ENCODE measurements at regions not wholly inside any gene's neighbourhood (a gene's known extent, or its start where the extent isn't known, plus 50 kb on each side); places are given as distances from the start of the nearest gene placed in this dataset.

- DNase-seq (ENCODE audit: low read depth in 2 of 2): no peak
Measured at GRCh38 chr18:72692086-72692485, 147.9 kb upstream of the CBLN2 start.

GRCh38 chr18:72687736-72688135, 143.6 kb upstream of the CBLN2 start:
- no peak for DNase-seq (ENCODE audit: low read depth in 2 of 2)

- no peak for DNase-seq (ENCODE audit: low read depth in 2 of 2)
Measured at GRCh38 chr18:72675394-72675793, 131.3 kb upstream of the CBLN2 start.

DNA sequence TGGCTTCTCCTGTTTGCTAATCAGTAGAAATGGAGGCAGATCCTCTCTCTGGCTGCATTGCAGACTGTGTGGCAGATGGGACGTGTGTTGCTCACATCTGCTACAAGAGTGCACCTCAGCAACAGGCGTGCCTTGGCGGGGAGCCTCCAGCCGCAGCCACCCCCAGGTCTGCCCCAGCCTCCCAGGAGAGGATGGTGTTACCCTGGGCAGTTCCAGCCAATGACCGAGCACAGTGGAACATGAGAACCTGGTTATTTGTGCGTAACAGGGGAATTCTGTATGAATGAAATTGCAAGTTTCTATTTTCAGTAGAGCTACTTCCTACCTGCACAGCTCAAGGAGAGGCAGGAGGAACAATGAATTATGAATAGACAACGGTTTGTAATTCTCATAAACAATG, 130.6 kb upstream of the CBLN2 start:
- DNase-seq (ENCODE audit: low read depth in 2 of 2): no peak

DNA sequence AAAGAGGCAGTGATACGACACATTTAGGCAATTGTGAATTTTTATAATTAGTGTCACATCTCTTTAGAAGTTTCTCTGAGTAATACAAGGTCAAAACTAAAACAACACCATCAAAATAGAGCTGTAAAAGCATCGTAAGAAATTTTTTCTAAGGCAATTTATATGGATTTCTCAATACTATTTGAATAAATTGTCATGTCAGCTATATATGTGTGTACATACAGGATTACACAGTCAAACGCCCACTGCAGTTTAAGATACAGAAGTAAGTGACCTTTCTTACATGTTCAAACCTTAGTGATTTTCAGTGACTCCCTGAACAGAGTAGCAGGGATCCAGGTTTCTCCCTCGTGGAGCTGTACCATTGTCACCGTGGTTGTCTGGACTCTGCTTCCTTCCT, 129.1 kb upstream of the CBLN2 start:
- no peak for DNase-seq (ENCODE audit: low read depth in 2 of 2)

DNA sequence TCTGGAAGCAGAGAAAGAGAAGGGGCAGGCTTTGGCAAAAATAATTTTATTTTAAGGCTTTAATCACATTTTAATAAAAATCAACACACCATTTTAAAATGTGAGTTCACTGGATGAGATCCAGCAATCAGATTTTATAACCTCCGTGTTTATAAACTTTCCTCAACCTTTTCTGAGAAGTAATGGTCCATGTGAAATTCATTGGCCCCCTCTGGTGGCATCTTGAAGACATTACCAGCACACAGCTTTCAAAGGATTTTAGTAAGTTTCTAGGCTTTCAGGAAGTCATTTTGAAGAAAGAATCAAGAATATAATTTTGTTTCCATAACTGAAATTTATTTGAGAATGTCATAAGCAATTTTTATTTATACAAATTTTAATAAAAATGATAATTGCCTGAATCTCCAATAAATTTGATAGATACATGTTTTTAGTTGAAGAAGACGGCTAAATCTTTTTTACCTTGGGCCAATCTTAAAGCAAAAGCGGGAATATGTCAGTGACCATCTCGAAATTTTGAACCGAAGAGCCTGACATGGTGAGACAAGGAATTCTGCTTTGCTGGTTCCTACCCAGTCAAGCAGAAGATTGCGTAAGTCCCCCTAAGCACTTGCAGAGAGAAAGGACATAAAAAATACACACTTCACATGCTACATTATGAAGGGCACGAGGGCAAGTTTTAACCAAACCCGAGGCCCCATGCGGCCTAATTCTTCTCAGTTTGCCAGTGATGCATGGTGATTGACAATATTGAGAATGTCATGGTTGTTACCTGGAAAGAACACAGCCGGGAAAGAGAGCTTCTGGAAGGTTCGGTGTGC, 128.4 kb upstream of the CBLN2 start:
- DNase-seq (ENCODE audit: low read depth in 2 of 2): no peak

- no peak for DNase-seq (ENCODE audit: low read depth in 2 of 2)
Measured at GRCh38 chr18:72667932-72668331, 123.8 kb upstream of the CBLN2 start.

DNA sequence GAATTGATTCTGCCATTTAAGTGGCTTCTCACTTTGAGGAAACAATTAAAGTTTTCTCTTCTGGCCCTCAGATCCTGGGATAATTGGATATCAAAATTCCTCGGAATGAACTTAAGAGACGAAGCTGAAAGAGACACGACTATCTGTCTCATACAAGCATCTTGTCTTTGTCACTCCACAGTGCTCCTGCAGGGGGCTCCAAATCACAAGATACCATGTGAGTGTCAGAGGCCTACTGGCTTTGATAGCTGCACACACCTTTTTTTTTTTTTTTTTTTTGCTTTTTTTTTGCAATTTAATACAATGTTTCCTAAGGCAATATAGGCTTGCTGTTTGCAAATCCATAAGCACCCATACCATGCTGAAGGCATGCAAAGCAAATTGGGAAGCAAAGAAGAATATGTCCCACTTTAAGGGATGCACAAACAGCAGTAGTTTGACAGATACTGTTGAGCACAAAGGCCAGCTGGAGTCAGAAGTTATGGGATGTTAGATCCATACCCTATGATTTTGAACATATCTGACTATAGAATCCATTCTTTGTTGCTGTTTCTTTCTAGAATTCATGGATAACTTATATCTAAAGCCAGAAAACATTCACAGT, 109.0 kb upstream of the CBLN2 start:
- DNase-seq (ENCODE audit: low read depth in 2 of 2): peak; percentile 27 to 30

DNA sequence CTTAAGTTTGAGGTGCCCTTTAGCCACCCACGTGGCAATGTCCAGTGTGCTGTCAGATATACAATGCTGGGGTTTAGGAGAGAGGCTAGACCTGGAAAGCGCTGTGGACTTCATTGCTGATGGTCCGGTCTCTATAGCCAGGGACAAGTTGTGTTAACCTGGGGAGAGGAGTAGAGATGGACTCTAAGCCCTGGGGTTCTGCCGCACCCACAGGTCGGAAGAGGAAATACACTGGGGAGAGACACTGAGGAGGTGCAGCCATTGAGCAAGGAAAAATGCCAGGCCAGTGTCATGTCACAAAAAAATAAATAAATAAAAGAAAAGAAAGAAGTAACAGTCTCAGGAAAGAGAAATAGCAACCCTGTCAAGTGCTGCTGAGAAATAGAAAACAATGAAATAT, 106.9 kb upstream of the CBLN2 start:
- DNase-seq (ENCODE audit: low read depth in 2 of 2): no peak

DNA sequence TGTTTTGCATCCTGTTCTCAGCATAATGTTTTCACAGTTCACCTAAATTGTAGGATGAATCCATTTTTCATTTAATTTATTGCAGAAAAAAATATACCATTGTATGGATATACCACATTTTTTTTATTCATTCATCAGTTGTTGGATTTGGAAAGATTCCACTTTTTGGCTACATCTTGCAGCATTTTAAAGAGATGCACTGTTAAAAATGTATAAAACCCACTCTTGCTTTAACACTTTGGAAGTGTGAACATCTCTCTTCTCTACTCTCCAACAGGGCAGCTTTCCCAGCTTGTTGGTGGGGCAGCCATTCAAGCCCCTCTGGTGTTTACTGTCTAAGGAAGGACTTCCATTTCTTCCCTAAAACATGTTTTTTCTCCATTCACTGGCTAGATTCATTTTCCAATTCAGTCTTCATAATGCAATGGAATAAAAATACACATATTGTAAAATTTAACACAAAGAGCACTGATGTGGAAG, 104.4 kb upstream of the CBLN2 start:
- no peak for DNase-seq (ENCODE audit: low read depth in 2 of 2)

GRCh38 chr18:72648079-72648478, 103.9 kb upstream of the CBLN2 start:
- no peak for DNase-seq (ENCODE audit: low read depth in 2 of 2)

DNA sequence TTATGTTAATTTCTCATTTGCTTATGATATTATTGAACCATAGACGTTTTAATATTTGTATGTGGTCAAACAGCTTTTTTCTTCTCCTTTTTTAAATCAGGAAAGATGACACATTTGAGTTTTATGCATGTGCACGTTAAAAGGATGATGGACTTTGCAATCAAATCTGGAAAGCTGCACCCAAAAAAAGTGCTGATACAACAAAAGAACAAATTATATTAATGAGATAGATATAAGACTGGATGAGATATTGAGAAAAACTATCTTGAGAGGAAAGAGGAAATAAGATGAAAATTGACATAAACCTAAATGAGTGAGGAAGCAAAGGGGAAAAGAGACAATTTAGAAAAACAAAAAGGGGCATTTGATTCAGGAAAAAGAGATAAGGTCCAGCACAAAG, 96.4 kb upstream of the CBLN2 start:
- no peak for DNase-seq (ENCODE audit: low read depth in 2 of 2)

GRCh38 chr18:72638376-72638775, 94.2 kb upstream of the CBLN2 start:
- DNase-seq (ENCODE audit: low read depth in 2 of 2): no peak

DNA sequence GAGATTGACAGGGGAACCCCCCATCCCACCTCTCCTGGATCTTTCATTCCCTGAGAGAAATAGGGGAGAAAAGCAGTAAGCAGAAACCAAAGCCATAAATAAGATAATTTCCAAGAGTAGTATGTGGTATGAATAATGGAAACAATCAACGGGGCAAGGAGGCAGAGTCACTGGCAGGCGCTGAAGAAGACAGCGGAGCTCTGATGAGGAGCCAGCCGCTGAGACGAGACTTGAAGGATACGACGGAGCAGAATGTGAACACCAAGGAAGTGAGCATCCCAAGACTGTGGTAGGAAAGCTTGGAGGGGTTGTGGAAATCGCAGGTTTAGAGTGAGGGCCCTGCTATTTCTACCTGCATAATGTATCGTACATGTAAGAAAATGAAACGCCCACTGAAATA, 93.6 kb upstream of the CBLN2 start:
- DNase-seq (ENCODE audit: low read depth in 2 of 2): no peak

GRCh38 chr18:72637299-72637698, 93.2 kb upstream of the CBLN2 start:
- DNase-seq (ENCODE audit: low read depth in 2 of 2): no peak

- no peak for DNase-seq (ENCODE audit: low read depth in 2 of 2)
Measured at GRCh38 chr18:72636611-72637010, 92.5 kb upstream of the CBLN2 start.

- DNase-seq (ENCODE audit: low read depth in 2 of 2): no peak
Measured at GRCh38 chr18:72634500-72634899, 90.4 kb upstream of the CBLN2 start.

DNA sequence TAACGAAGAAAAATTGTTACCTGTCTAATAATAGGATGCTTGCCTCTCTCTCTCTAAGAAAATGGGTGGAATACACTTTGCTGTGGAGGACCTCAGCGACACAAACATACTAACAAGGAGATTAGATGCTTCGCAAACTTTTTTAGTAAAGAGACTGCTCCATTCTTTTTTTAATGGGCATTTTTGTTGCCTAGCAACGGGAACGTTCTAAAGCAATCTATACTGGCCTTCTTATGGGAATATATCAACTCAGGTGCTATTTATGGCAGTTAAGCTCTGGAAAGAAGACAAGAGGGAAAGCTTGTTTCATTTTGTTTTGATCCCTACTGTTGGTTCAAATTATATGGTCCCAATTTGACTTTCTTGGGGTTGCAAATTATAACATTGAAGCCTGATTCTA, 86.8 kb upstream of the CBLN2 start:
- DNase-seq (ENCODE audit: low read depth in 2 of 2): no peak

DNA sequence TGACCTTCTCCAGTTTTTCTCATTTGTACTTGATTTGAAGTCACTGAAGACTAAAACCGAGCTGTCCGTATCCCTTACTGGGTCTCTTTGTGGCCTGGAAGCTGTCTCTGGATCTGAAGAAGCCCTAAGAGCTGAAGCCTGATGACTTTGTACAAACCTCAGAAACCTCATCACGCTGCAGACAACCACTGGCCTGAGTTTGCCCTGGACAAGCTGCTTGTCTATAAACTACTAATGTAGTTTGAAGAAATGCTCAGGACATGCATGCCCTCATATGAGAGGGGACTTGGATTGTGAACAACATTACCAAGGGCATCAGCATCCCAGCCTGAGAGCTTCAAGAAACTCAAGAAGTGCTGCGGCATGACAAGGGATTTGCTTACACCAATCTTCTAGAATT, 79.3 kb upstream of the CBLN2 start:
- no peak for DNase-seq (ENCODE audit: low read depth in 2 of 2)

- DNase-seq (ENCODE audit: low read depth in 2 of 2): no peak
Measured at GRCh38 chr18:72613534-72613930, 69.4 kb upstream of the CBLN2 start.

DNA sequence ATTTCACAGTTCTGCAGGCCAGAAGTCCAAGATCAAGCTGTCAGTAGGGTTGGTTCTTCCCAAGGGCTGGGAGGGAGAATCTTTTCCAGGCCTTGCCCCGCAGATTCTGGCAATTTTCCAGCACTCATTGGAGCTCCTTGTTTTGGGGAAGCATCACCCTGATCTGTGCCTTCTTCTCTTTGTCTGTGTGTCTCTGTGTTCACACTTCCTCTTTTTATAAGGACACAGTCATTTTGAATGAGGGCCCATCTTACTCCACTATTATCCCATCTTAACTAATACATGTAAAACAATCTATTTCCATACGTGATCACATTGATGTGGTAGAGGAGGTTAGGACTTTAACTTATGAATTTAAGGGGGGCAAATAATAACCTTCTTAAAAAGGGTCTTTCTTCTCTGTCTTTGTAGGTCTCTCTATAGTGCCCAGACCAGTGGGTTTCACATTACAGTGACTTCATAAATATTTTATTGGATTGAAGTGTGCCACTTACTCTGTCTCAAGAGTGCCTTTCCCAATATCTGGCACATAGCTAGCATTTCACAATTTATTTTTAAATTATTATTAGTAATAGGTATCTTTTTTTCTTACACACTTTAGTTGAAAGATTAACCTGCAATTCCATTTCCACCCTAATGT, 68.9 kb upstream of the CBLN2 start:
- no peak for DNase-seq (ENCODE audit: low read depth in 2 of 2)

GRCh38 chr18:72605376-72605775, 61.2 kb upstream of the CBLN2 start:
- no peak for DNase-seq (ENCODE audit: low read depth in 2 of 2)

DNA sequence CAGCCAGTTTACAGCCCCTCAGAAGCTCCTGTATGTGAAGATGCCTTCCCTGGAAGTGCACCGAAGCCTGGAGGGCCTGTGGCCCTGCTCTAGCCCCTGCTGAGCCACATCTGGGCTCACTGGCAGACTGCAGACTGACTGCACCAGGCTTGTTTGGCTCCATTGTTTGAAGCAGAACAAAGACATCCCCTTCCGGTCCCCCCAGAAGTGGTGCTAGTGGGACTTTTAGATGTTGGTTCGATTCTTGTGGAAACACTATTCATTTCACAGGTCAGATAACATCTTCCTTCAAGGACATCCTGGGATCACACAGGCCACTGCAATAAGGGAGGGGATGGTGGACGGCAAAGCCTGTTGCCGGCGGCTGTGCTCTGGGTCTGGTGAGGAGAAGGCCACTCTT, 57.8 kb upstream of the CBLN2 start:
- DNase-seq (ENCODE audit: low read depth in 2 of 2): no peak

All from stimulated activated CD4-positive, alpha-beta T cell treated with anti-CD3 and anti-CD28 coated beads, Interleukin-4, amount 100 ng/mL, for 48 hours (primary cell).